ENCODE measurements at regions not wholly inside any gene's neighbourhood (a gene's known extent, or its start where the extent isn't known, plus 50 kb on each side); places are given as distances from the start of the nearest gene placed in this dataset.

- H3K27ac ChIP-seq = no peak overlapping the region
- intact Hi-C loops (cut with DNase I) = no loop called here
- no peaks in the 10 kb centered on the region for H3K4me1 ChIP-seq
- H3K4me3 ChIP-seq = no peak overlapping the region
- H3K36me3 ChIP-seq (replicated peaks in 1 of 2; ENCODE audit: insufficient read depth in 1 of 2, low read depth in 2 of 2) = no peaks in the 10 kb centered on the region
- H3K27me3 ChIP-seq = no peaks in the 10 kb centered on the region
- ATAC-seq (no peak), DNase-seq (no peak)
- WGBS, 2 donors = 72 to 74% methylated on average over 6 to 11 of the region's 11 CpGs
- no peaks in the 10 kb centered on the region for H3K9me3 ChIP-seq
- TF ChIP-seq CTCF (IDR thresholded peaks at IDR 0.05) (no peak), POLR2A (IDR thresholded peaks at IDR 0.05) (no peak)
Measured at GRCh38 chr4:116599859-116600258, 485.5 kb downstream of the TRAM1L1 start.

- WGBS, 2 donors = 91 to 94% methylated on average over 35 to 37 of the region's 37 CpGs
Measured at GRCh38 chr4:116598980-116599789, 486.2 kb downstream of the TRAM1L1 start.

GRCh38 chr4:116598155-116598979, 487.0 kb downstream of the TRAM1L1 start:
- no peaks in the 10 kb centered on the region for H3K36me3 ChIP-seq (replicated peaks in 1 of 2; ENCODE audit: insufficient read depth in 1 of 2, low read depth in 2 of 2)
- DNase-seq (no peak), ATAC-seq (no peak)
- no peaks in the 10 kb centered on the region for H3K9me3 ChIP-seq
- no peaks in the 10 kb centered on the region for H3K4me1 ChIP-seq
- no peak for TF ChIP-seq POLR2A (IDR thresholded peaks at IDR 0.05)
- no peak for TF ChIP-seq CTCF (IDR thresholded peaks at IDR 0.05)
- intact Hi-C loops (cut with DNase I) = no loop called here
- no peaks in the 10 kb centered on the region for H3K27me3 ChIP-seq
- H3K4me3 ChIP-seq = no peak overlapping the region
- WGBS, 2 donors = 86 to 95% methylated on average over 26 to 32 of the region's 32 CpGs
- no peak overlapping the region for H3K27ac ChIP-seq

More at GRCh38 chr4:116598980-116599789, 486.2 kb downstream of the TRAM1L1 start:
- no peak for DNase-seq
- Histone ChIP-seq H3K27me3 (no peaks in the 10 kb centered on the region), H3K27ac (no peak overlapping the region), H3K4me3 (no peak overlapping the region), H3K9me3 (no peaks in the 10 kb centered on the region), H3K4me1 (no peaks in the 10 kb centered on the region), H3K36me3 (replicated peaks in 1 of 2; ENCODE audit: insufficient read depth in 1 of 2, low read depth in 2 of 2) (no peaks in the 10 kb centered on the region)
- intact Hi-C loops (cut with DNase I) = no loop called here
- TF ChIP-seq POLR2A (IDR thresholded peaks at IDR 0.05) = no peak
- TF ChIP-seq CTCF (IDR thresholded peaks at IDR 0.05) = no peak
- ATAC-seq = no peak

- ATAC-seq (no peak), DNase-seq (no peak)
- Histone ChIP-seq H3K27me3 (no peaks in the 10 kb centered on the region), H3K4me3 (no peak overlapping the region), H3K9me3 (no peaks in the 10 kb centered on the region), H3K36me3 (replicated peaks in 1 of 2; ENCODE audit: insufficient read depth in 1 of 2, low read depth in 2 of 2) (no peaks in the 10 kb centered on the region), H3K27ac (no peak overlapping the region), H3K4me1 (no peaks in the 10 kb centered on the region)
- no peak for TF ChIP-seq POLR2A (IDR thresholded peaks at IDR 0.05)
- TF ChIP-seq CTCF (IDR thresholded peaks at IDR 0.05) = no peak
- intact Hi-C loops (cut with DNase I) = no loop called here
Measured at GRCh38 chr4:116590648-116591047, 494.7 kb downstream of the TRAM1L1 start.
